Lower lobe of right lung (tissue), 2 donors: ENCODE measurements at regions not wholly inside any gene's neighbourhood (a gene's known extent, or its start where the extent isn't known, plus 50 kb on each side); places are given as distances from the start of the nearest gene placed in this dataset.

Source experiments
- ATAC-seq, 2 donors: fragments of 200-7000 bp; cut with Tn5 transposase; one replicate each; pipeline ENCODE4 v1.9.1; 2020 to 2022; ENCODE audit warnings: mild to moderate bottlenecking in 2 of 2, moderate library complexity in 2 of 2
- DNase-seq: peaks from one replicate; pipeline ENCODE4 v3.0.0-alpha.2; 2020
- H3K27ac ChIP-seq: fragments of 200-600 bp; one replicate; pipeline ENCODE4 v1.8.0; 2022
- H3K27me3 ChIP-seq: fragments of 200-600 bp; one replicate; pipeline ENCODE4 v1.8.0; 2022; ENCODE audit warnings: low read depth
- H3K36me3 ChIP-seq: fragments of 200-600 bp; one replicate; pipeline ENCODE4 v1.8.0; 2022; ENCODE audit warnings: mild to moderate bottlenecking
- H3K4me1 ChIP-seq: fragments of 200-600 bp; one replicate; pipeline ENCODE4 v1.8.0; 2022
- H3K4me3 ChIP-seq: fragments of 200-600 bp; one replicate; pipeline ENCODE4 v1.8.0; 2022; ENCODE audit warnings: mild to moderate bottlenecking
- H3K9me3 ChIP-seq: fragments of 200-600 bp; one replicate; pipeline ENCODE4 v1.8.0; 2022
- intact Hi-C: fragments of 100-400 bp; cut with DNase I; formaldehyde crosslinking; loops from one replicate; pipeline ENCODE4 v1.11.0; 2022
- TF ChIP-seq, protein P1 (sequence below): fragments of 200-600 bp; IDR thresholded peaks from one replicate; pipeline ENCODE4 v1.8.0; 2022; ENCODE audit warnings: antibody characterized with exemption, mild to moderate bottlenecking
- donor health status: DM: no; HTN: yes; CAD: no; lungs with severe emphysema.

GRCh38 chr4:186917136-186917535 is 193.5 kb upstream of the FAT1 start:
- no peak overlapping the region for H3K4me3 ChIP-seq
- H3K27ac ChIP-seq = no peak overlapping the region
- no peaks in the 10 kb centered on the region for H3K36me3 ChIP-seq
- intact Hi-C loops = no loop called here
- DNase-seq (no peak), ATAC-seq (no peak)
- TF ChIP-seq, protein P1, sequence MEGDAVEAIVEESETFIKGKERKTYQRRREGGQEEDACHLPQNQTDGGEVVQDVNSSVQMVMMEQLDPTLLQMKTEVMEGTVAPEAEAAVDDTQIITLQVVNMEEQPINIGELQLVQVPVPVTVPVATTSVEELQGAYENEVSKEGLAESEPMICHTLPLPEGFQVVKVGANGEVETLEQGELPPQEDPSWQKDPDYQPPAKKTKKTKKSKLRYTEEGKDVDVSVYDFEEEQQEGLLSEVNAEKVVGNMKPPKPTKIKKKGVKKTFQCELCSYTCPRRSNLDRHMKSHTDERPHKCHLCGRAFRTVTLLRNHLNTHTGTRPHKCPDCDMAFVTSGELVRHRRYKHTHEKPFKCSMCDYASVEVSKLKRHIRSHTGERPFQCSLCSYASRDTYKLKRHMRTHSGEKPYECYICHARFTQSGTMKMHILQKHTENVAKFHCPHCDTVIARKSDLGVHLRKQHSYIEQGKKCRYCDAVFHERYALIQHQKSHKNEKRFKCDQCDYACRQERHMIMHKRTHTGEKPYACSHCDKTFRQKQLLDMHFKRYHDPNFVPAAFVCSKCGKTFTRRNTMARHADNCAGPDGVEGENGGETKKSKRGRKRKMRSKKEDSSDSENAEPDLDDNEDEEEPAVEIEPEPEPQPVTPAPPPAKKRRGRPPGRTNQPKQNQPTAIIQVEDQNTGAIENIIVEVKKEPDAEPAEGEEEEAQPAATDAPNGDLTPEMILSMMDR = no peak
- no peaks in the 10 kb centered on the region for H3K27me3 ChIP-seq
- H3K9me3 ChIP-seq = no peaks in the 10 kb centered on the region
- no peaks in the 10 kb centered on the region for H3K4me1 ChIP-seq

GRCh38 chr4:186918466-186918865 is 194.8 kb upstream of the FAT1 start:
- intact Hi-C loops = no loop called here

DNA sequence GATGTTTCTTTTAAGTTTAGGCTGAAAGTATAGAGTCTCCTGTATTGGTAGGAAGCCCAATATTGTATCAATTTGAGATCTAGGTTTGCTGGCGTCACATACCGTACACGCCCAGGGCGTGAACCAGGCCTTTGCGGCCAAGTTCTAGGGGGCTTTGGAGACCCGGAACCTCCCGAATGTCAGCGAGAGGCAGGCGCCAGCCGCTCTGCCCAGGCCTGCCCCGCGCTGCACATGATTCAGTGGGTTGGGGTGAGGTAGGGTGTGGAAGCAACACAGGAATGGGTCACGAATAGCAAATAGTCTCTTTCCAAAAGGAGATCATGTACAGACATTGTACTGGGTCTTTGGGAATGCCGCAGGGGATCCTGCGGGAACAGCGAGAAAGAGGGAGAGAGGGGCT is 195.7 kb upstream of the FAT1 start:
- H3K36me3 ChIP-seq = no peaks in the 10 kb centered on the region
- H3K27me3 ChIP-seq = no peaks in the 10 kb centered on the region
- H3K4me1 ChIP-seq = no peaks in the 10 kb centered on the region
- no peaks in the 10 kb centered on the region for H3K9me3 ChIP-seq
- intact Hi-C loops = no loop called here
- no peak overlapping the region for H3K27ac ChIP-seq
- TF ChIP-seq, protein P1 = no peak
- ATAC-seq (no peak), DNase-seq (no peak)
- H3K4me3 ChIP-seq = no peak overlapping the region

More at GRCh38 chr4:186918466-186918865, 194.8 kb upstream of the FAT1 start:
- DNase-seq = no peak
- H3K36me3 ChIP-seq = no peaks in the 10 kb centered on the region
- no peak overlapping the region for H3K4me3 ChIP-seq
- no peaks in the 10 kb centered on the region for H3K9me3 ChIP-seq
- ATAC-seq = no peak
- TF ChIP-seq, protein P1 = no peak
- H3K27me3 ChIP-seq = no peaks in the 10 kb centered on the region
- H3K27ac ChIP-seq = no peak overlapping the region
- no peaks in the 10 kb centered on the region for H3K4me1 ChIP-seq

GRCh38 chr4:186920483-186920882 is 196.8 kb upstream of the FAT1 start:
- intact Hi-C loops = no loop called here
- DNase-seq (no peak), ATAC-seq (no peak)
- Histone ChIP-seq H3K4me3 (no peak overlapping the region), H3K36me3 (no peaks in the 10 kb centered on the region), H3K27me3 (no peaks in the 10 kb centered on the region), H3K4me1 (no peaks in the 10 kb centered on the region), H3K27ac (no peak overlapping the region), H3K9me3 (no peaks in the 10 kb centered on the region)
- TF ChIP-seq, protein P1 = no peak

GRCh38 chr4:186920992-186921391 is 197.3 kb upstream of the FAT1 start:
- Histone ChIP-seq H3K27me3 (no peaks in the 10 kb centered on the region), H3K27ac (no peak overlapping the region), H3K4me3 (no peak overlapping the region), H3K4me1 (no peaks in the 10 kb centered on the region), H3K36me3 (no peaks in the 10 kb centered on the region), H3K9me3 (no peaks in the 10 kb centered on the region)
- ATAC-seq (no peak), DNase-seq (no peak)
- intact Hi-C loops = no loop called here
- TF ChIP-seq, protein P1 = no peak

GRCh38 chr4:186924723-186925122 is 201.1 kb upstream of the FAT1 start:
- no peak for DNase-seq
- Histone ChIP-seq H3K27me3 (no peaks in the 10 kb centered on the region), H3K4me3 (no peak overlapping the region), H3K9me3 (no peaks in the 10 kb centered on the region), H3K27ac (no peak overlapping the region), H3K36me3 (no peaks in the 10 kb centered on the region), H3K4me1 (no peaks in the 10 kb centered on the region)
- ATAC-seq = no peak
- TF ChIP-seq, protein P1 = no peak
- intact Hi-C loops = no loop called here
